AG10803 (cell line): ENCODE measurements at regions not wholly inside any gene's neighbourhood (a gene's known extent, or its start where the extent isn't known, plus 50 kb on each side); places are given as distances from the start of the nearest gene placed in this dataset.
"Not testable (repeated sequence)": the region's sequence is repeated elsewhere in the genome, so short reads cannot be mapped to it uniquely, and the experiment has no call there.

ENCODE experiments used
- DNase-seq: peaks from one replicate; pipeline ENCODE4 v3.0.0; 2010; ENCODE audit warnings: low read depth
- H3K4me3 ChIP-seq: 2 replicates; pipeline ENCODE4 v1.5.1; 2011; ENCODE audit warnings: mild to moderate bottlenecking, low read length, control low read depth
- TF ChIP-seq, protein P1 (sequence below): conservative IDR thresholded peaks from 2 replicates; pipeline ENCODE4 v1.5.1; 2011; ENCODE audit warnings: mild to moderate bottlenecking, low read length, control low read depth, inconsistent platforms

DNA sequence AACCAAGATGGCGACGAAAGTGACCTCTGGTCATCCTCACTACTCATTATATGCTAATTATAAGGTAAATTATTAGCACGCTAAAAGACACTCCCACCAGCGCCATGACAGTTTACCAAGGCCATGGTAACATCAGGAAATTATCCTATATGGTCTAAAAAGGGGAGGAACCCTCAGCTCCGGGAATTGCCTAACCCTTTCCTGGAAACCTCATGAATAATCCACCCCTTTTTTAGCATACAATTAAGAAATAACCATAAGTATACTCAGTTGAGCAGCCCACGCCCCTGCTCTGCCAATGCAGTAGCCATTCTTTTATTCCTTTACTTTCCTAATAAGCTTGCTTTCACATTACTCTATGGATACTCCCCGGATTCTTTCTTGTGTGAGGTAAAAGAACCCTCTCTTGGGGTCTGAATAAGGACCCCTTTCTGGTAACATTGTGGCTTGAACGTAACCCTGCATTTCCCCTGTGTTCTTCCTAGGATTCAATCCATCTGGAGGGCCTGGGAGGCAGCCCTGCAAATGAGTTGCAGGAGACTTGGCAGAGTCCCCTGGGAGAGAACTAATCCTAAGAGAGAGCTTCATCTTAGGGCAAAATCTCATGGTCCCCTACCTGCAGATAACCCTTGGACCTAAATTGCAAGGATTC lies 225.6 kb upstream of the JARID2 start:
- no peak for DNase-seq
- TF ChIP-seq, protein P1, sequence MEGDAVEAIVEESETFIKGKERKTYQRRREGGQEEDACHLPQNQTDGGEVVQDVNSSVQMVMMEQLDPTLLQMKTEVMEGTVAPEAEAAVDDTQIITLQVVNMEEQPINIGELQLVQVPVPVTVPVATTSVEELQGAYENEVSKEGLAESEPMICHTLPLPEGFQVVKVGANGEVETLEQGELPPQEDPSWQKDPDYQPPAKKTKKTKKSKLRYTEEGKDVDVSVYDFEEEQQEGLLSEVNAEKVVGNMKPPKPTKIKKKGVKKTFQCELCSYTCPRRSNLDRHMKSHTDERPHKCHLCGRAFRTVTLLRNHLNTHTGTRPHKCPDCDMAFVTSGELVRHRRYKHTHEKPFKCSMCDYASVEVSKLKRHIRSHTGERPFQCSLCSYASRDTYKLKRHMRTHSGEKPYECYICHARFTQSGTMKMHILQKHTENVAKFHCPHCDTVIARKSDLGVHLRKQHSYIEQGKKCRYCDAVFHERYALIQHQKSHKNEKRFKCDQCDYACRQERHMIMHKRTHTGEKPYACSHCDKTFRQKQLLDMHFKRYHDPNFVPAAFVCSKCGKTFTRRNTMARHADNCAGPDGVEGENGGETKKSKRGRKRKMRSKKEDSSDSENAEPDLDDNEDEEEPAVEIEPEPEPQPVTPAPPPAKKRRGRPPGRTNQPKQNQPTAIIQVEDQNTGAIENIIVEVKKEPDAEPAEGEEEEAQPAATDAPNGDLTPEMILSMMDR = no peak
- H3K4me3 ChIP-seq = no peak overlapping the region

DNA sequence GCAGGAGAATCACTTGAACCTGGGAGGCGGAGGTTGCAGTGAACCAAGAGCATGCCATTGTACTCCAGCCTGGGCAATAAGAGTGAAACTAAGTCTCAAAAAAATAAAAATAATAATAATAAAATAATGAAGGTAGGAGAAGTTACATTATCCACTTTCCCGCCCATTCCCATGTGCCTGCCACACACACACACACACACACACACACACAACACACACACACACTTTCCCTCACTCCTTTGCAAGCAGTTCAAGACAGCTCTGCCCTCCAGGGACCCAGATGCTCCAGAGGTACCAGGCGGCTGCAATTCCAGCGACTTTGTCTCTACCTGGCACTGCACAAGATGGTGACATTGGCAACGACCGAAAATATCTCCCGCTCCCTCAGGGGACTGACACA lies 224.8 kb upstream of the JARID2 start:
- TF ChIP-seq, protein P1 = no peak
- H3K4me3 ChIP-seq = no peak overlapping the region
- DNase-seq = no peak

DNA sequence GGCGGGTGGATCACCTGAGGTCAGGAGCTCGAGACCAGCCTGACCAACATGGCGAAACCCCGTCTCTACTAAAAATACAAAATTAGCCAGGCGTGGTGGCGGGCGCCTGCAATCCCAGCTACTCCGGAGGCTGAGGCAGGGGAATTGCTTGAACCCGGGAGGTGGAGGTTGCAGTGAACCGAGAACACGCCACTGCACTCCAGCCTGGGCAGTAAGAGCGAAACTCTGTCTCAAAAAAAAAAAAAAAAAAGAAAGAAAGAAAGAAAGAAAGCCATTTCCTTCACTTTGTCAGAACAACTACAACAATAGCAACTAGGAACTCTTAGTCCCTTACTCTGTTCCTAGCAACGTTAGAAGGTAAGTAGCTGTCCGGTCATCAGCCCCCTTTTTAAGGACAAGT lies 222.9 kb upstream of the JARID2 start:
- not testable (repeated sequence) for H3K4me3 ChIP-seq

DNA sequence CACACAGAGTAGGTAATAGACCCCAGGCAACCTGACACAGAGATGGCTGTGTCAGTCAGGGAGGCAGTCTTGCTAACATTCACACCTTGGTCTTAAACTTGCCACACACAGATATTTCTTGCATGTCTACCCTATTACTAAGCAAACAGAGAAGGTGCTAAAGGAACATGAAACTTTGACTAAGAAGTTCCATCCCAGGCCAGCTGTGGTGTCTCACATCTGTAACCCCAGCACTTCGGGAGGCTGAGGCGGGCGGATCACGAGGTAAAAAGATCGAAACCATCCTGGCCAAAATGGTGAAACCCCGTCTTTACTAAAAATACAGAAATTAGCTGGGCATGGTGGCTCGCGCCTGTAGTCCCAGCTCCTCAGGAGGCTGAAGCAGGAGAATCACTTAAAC lies 222.4 kb upstream of the JARID2 start:
- TF ChIP-seq, protein P1 = no peak
- no peak for DNase-seq
- H3K4me3 ChIP-seq = no peak overlapping the region

More for the DNA sequence above, 222.9 kb upstream of the JARID2 start:
- not testable (repeated sequence) for DNase-seq

DNA sequence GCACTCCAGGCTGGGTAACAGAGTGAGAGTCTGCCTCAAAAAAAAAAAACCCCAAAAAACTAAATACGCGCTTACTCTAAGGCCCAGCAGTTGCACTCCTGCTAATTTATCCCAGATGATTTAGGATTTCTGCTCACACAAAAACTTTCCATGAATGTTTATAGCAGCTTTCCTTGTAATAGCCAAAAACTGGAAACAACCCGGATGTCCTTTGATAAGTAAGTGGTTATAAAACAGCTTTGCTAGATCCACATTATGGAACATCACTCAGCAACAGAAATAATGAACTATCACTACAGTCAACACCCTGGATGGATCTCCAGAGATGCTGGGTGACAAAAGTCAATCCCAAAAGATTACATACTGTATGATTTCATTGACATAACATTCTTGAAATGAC lies 220.4 kb upstream of the JARID2 start:
- DNase-seq = peak; percentile 52
- TF ChIP-seq, protein P1 = no peak
- H3K4me3 ChIP-seq = no peak overlapping the region

DNA sequence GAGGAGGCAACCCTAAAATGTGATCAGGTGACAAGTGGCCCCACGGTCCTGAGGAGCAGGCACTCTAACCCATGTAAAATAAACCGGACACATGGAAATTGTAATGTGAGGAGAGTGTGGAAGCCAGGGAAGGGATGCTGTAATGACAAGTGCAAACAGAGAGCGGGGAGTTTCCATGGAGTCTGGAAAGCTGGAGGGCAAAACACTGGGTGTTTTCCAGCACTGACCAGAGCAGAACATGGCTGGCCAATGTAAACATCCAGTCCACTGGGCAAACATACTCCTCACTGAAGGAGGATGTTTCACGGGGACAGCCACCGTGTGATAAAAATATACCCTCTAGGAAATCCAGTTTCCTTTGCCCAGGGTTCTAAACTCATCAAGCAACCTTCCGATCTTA lies 219.0 kb upstream of the JARID2 start:
- no peak for DNase-seq
- H3K4me3 ChIP-seq = no peak overlapping the region
- TF ChIP-seq, protein P1 = no peak

DNA sequence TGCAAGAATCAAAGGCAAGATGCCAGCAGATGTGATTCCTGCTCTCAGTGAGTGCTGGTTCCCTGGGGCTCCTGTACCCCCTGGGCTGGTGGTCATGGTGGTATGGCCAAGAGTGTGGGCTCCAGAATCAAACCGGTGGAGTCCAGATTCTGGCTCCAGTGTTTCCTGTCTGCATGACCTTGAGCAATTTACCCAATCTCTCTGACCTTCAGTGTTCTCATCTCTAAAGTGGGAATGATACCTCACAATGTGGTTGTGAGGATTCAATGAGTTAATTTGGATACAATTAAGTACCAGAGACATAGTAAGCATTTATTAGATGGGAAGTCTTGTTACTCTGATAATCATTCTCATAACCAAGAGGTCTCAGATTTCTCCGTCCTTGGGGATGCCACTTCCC lies 218.4 kb upstream of the JARID2 start:
- DNase-seq = no peak
- H3K4me3 ChIP-seq = no peak overlapping the region
- TF ChIP-seq, protein P1 = no peak

DNA sequence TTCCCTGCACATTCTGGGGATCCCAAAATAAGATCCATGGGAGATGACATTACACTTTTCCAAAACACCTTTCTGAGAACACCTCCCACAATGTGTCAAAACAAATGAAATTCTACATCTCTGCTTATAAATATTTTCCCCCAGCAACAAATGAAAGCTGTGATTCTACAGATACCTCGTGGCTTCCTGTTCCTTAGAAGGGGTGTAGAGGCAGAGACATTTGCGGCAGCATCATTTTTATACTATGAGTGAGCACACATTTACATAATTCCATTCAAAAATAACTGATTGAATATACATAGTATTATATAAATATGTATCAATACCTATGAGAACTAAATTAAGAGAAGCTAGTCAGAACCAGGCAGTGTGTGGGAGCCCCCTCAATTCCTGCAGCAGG lies 213.9 kb upstream of the JARID2 start:
- DNase-seq = no peak
- H3K4me3 ChIP-seq = no peak overlapping the region
- TF ChIP-seq, protein P1 = no peak
